ENCODE measurements at regions not wholly inside any gene's neighbourhood (a gene's known extent, or its start where the extent isn't known, plus 50 kb on each side); places are given as distances from the start of the nearest gene placed in this dataset.

- Mint-ChIP-seq H3K27ac (peak overlapping the region; percentile 90), H3K4me3 (no peak overlapping the region), H3K9me3 (no peaks in the 10 kb centered on the region), H3K4me1 (peaks cover 22% of the 10 kb centered on the region), H3K27me3 (no peaks in the 10 kb centered on the region), H3K36me3 (no peaks in the 10 kb centered on the region)
These were observed 54.1 kb downstream of the IRF2BPL start for GRCh38 chr14:76974365-76974764.

- no peaks in the 10 kb centered on the region for H3K9me3 Mint-ChIP-seq
- H3K27ac Mint-ChIP-seq = no peak overlapping the region
- H3K4me1 Mint-ChIP-seq = peaks cover 10% of the 10 kb centered on the region
- H3K4me3 Mint-ChIP-seq = no peak overlapping the region
- no peaks in the 10 kb centered on the region for H3K36me3 Mint-ChIP-seq
- H3K27me3 Mint-ChIP-seq = no peaks in the 10 kb centered on the region
These were observed 57.0 kb downstream of the IRF2BPL start for GRCh38 chr14:76971549-76971948.

- Mint-ChIP-seq H3K27me3 (no peaks in the 10 kb centered on the region), H3K9me3 (no peaks in the 10 kb centered on the region), H3K4me3 (no peak overlapping the region), H3K36me3 (no peaks in the 10 kb centered on the region), H3K4me1 (peaks cover 28% of the 10 kb centered on the region), H3K27ac (no peak overlapping the region)
These were observed 59.9 kb downstream of the IRF2BPL start for GRCh38 chr14:76968621-76969063.

GRCh38 chr14:76967788-76968187 is 60.7 kb downstream of the IRF2BPL start:
- no peaks in the 10 kb centered on the region for H3K36me3 Mint-ChIP-seq
- peaks cover 37% of the 10 kb centered on the region for H3K4me1 Mint-ChIP-seq
- no peaks in the 10 kb centered on the region for H3K9me3 Mint-ChIP-seq
- H3K4me3 Mint-ChIP-seq = no peak overlapping the region
- no peaks in the 10 kb centered on the region for H3K27me3 Mint-ChIP-seq
- H3K27ac Mint-ChIP-seq = no peak overlapping the region

GRCh38 chr14:76965232-76965631 is 63.3 kb downstream of the IRF2BPL start:
- no peaks in the 10 kb centered on the region for H3K27me3 Mint-ChIP-seq
- peak overlapping the region; percentile 94 for H3K27ac Mint-ChIP-seq
- H3K9me3 Mint-ChIP-seq = no peaks in the 10 kb centered on the region
- H3K4me1 Mint-ChIP-seq = peaks cover 62% of the 10 kb centered on the region
- H3K36me3 Mint-ChIP-seq = no peaks in the 10 kb centered on the region
- peak overlapping the region; percentile 57 for H3K4me3 Mint-ChIP-seq

GRCh38 chr14:76964695-76965094 is 63.8 kb downstream of the IRF2BPL start:
- Mint-ChIP-seq H3K4me3 (peak overlapping the region; percentile 44), H3K4me1 (peaks cover 66% of the 10 kb centered on the region), H3K27ac (no peak overlapping the region), H3K36me3 (no peaks in the 10 kb centered on the region), H3K9me3 (no peaks in the 10 kb centered on the region), H3K27me3 (no peaks in the 10 kb centered on the region)

- peak overlapping the region; percentile 40 for H3K4me3 Mint-ChIP-seq
- no peaks in the 10 kb centered on the region for H3K36me3 Mint-ChIP-seq
- no peaks in the 10 kb centered on the region for H3K9me3 Mint-ChIP-seq
- peak overlapping the region; percentile 94 for H3K27ac Mint-ChIP-seq
- peaks cover 77% of the 10 kb centered on the region for H3K4me1 Mint-ChIP-seq
- no peaks in the 10 kb centered on the region for H3K27me3 Mint-ChIP-seq
These were observed 65.1 kb downstream of the IRF2BPL start for GRCh38 chr14:76963372-76963771.

- Mint-ChIP-seq H3K27me3 (no peaks in the 10 kb centered on the region), H3K27ac (peak overlapping the region; percentile 94), H3K4me3 (peak overlapping the region; percentile 53), H3K4me1 (peaks cover 88% of the 10 kb centered on the region), H3K9me3 (no peaks in the 10 kb centered on the region), H3K36me3 (no peaks in the 10 kb centered on the region)
These were observed 66.2 kb downstream of the IRF2BPL start for GRCh38 chr14:76962303-76962660.

GRCh38 chr14:76961631-76962302 is 66.7 kb downstream of the IRF2BPL start:
- Mint-ChIP-seq H3K9me3 (no peaks in the 10 kb centered on the region), H3K4me3 (peak overlapping the region; percentile 53), H3K27me3 (no peaks in the 10 kb centered on the region), H3K27ac (peak overlapping the region; percentile 94), H3K36me3 (no peaks in the 10 kb centered on the region), H3K4me1 (peaks cover 90% of the 10 kb centered on the region)

GRCh38 chr14:76958980-76959710 is 69.4 kb downstream of the IRF2BPL start:
- Mint-ChIP-seq H3K4me1 (peaks cover 92% of the 10 kb centered on the region), H3K36me3 (no peaks in the 10 kb centered on the region), H3K27ac (peak overlapping the region; percentile 33), H3K27me3 (no peaks in the 10 kb centered on the region), H3K9me3 (no peaks in the 10 kb centered on the region), H3K4me3 (no peak overlapping the region)

- Mint-ChIP-seq H3K27ac (peak overlapping the region; percentile 8), H3K4me3 (no peak overlapping the region), H3K36me3 (no peaks in the 10 kb centered on the region), H3K27me3 (no peaks in the 10 kb centered on the region), H3K9me3 (no peaks in the 10 kb centered on the region), H3K4me1 (peaks cover 90% of the 10 kb centered on the region)
These were observed 70.2 kb downstream of the IRF2BPL start for GRCh38 chr14:76958020-76958979.

GRCh38 chr14:76957224-76957891 is 71.2 kb downstream of the IRF2BPL start:
- Mint-ChIP-seq H3K27me3 (no peaks in the 10 kb centered on the region), H3K4me1 (peaks cover 82% of the 10 kb centered on the region), H3K36me3 (no peaks in the 10 kb centered on the region), H3K9me3 (no peaks in the 10 kb centered on the region), H3K27ac (peak overlapping the region; percentile 92), H3K4me3 (peak overlapping the region; percentile 57)

GRCh38 chr14:76956316-76957090 is 72.0 kb downstream of the IRF2BPL start:
- Mint-ChIP-seq H3K36me3 (no peaks in the 10 kb centered on the region), H3K27ac (peak overlapping the region; percentile 97), H3K27me3 (no peaks in the 10 kb centered on the region), H3K9me3 (no peaks in the 10 kb centered on the region), H3K4me1 (peaks cover 74% of the 10 kb centered on the region), H3K4me3 (peak overlapping the region; percentile 86)

- Mint-ChIP-seq H3K4me1 (peaks cover 69% of the 10 kb centered on the region), H3K9me3 (no peaks in the 10 kb centered on the region), H3K27ac (peak overlapping the region; percentile 92), H3K27me3 (no peaks in the 10 kb centered on the region), H3K36me3 (no peaks in the 10 kb centered on the region), H3K4me3 (peak overlapping the region; percentile 86)
These were observed 72.8 kb downstream of the IRF2BPL start for GRCh38 chr14:76955575-76956315.

Measured in activated naive CD4-positive, alpha-beta T cell treated with anti-CD3 and anti-CD28 coated beads, Interleukin-2, amount 50 U/mL, for 24 hours (primary cell).